Mucosa of descending colon (tissue), 3 donors: ENCODE measurements at regions not wholly inside any gene's neighbourhood (a gene's known extent, or its start where the extent isn't known, plus 50 kb on each side); places are given as distances from the start of the nearest gene placed in this dataset.

Experiments used
- ATAC-seq: fragments of 200-7000 bp; cut with Tn5 transposase; one replicate; pipeline ENCODE4 v1.9.1; 2020; ENCODE audit warnings: mild to moderate bottlenecking, moderate library complexity
- DNase-seq, 3 donors: peaks; one replicate each; pipeline ENCODE4 v3.0.0-alpha.2; 2020
- H3K36me3 ChIP-seq: fragments of 200-600 bp; one replicate; pipeline ENCODE4 v1.8.0; 2021; ENCODE audit warnings: low read depth, mild to moderate bottlenecking
- H3K4me1 ChIP-seq: fragments of 200-600 bp; one replicate; pipeline ENCODE4 v1.8.0; 2021; ENCODE audit warnings: low read depth, mild to moderate bottlenecking
- H3K4me3 ChIP-seq: fragments of 200-600 bp; one replicate; pipeline ENCODE4 v1.8.0; 2021; ENCODE audit warnings: mild to moderate bottlenecking
- H3K9me3 ChIP-seq: fragments of 200-600 bp; one replicate; pipeline ENCODE4 v1.8.0; 2021; ENCODE audit warnings: mild to moderate bottlenecking
- CTCF ChIP-seq: fragments of 200-600 bp; IDR thresholded peaks from one replicate; pipeline ENCODE4 v1.8.0; 2022; ENCODE audit warnings: antibody characterized with exemption, mild to moderate bottlenecking
- intact Hi-C, 2 donors: fragments of 100-400 bp; cut with DNase I in 1 of 2; cut with micrococcal nuclease in 1 of 2; formaldehyde crosslinking; loops; one replicate each; pipeline versions ENCODE4 v1.11.0 to v1.11.1; 2022; cut with DNase I, micrococcal nuclease
- donor health status: DM: no; HTN: no; CAD: no; lungs with moderate emphysema.
- donor health status: DM: no; HTN: no; CAD: no.
- donor health status: DM: no; HTN: yes; CAD: no.

- no peak for DNase-seq
Observed at GRCh38 chr11:93902921-93903320, 52.5 kb upstream of the VSTM5 start.

GRCh38 chr11:93903989-93904388 lies 53.6 kb upstream of the VSTM5 start:
- Histone ChIP-seq H3K4me3 (no peak overlapping the region), H3K36me3 (no peaks in the 10 kb centered on the region), H3K9me3 (no peaks in the 10 kb centered on the region), H3K4me1 (no peaks in the 10 kb centered on the region)
- no peak for TF ChIP-seq CTCF
- no peak for DNase-seq
- ATAC-seq, result no peak
- intact Hi-C loops, result no loop called here

More at GRCh38 chr11:93902921-93903320, 52.5 kb upstream of the VSTM5 start:
- no peak for ATAC-seq
- no peaks in the 10 kb centered on the region for H3K4me1 ChIP-seq
- H3K9me3 ChIP-seq, result no peaks in the 10 kb centered on the region
- H3K36me3 ChIP-seq, result no peaks in the 10 kb centered on the region
- intact Hi-C loops, result no loop called here
- no peak for TF ChIP-seq CTCF
- no peak overlapping the region for H3K4me3 ChIP-seq

GRCh38 chr11:93904716-93905115 lies 54.3 kb upstream of the VSTM5 start:
- H3K4me3 ChIP-seq, result no peak overlapping the region
- intact Hi-C loops, result no loop called here
- no peaks in the 10 kb centered on the region for H3K36me3 ChIP-seq
- no peaks in the 10 kb centered on the region for H3K4me1 ChIP-seq
- no peak for TF ChIP-seq CTCF
- no peaks in the 10 kb centered on the region for H3K9me3 ChIP-seq
- no peak for DNase-seq
- no peak for ATAC-seq

GRCh38 chr11:93905384-93905783 lies 55.0 kb upstream of the VSTM5 start:
- intact Hi-C loops, result no loop called here
- ATAC-seq, result no peak

GRCh38 chr11:93906486-93906885 lies 56.1 kb upstream of the VSTM5 start:
- Histone ChIP-seq H3K9me3 (no peaks in the 10 kb centered on the region), H3K4me1 (no peaks in the 10 kb centered on the region), H3K4me3 (no peak overlapping the region), H3K36me3 (no peaks in the 10 kb centered on the region)
- DNase-seq (no peak), ATAC-seq (no peak)
- intact Hi-C loops, result no loop called here
- TF ChIP-seq CTCF, result no peak

More at GRCh38 chr11:93905384-93905783, 55.0 kb upstream of the VSTM5 start:
- Histone ChIP-seq H3K36me3 (no peaks in the 10 kb centered on the region), H3K9me3 (no peaks in the 10 kb centered on the region), H3K4me1 (no peaks in the 10 kb centered on the region), H3K4me3 (no peak overlapping the region)
- no peak for DNase-seq
- TF ChIP-seq CTCF, result no peak

- no peak for ATAC-seq
- Histone ChIP-seq H3K4me1 (no peaks in the 10 kb centered on the region), H3K36me3 (no peaks in the 10 kb centered on the region), H3K4me3 (no peak overlapping the region), H3K9me3 (no peaks in the 10 kb centered on the region)
- intact Hi-C loops, result no loop called here
- no peak for DNase-seq
- no peak for TF ChIP-seq CTCF
Observed at GRCh38 chr11:93907901-93908300, 57.5 kb upstream of the VSTM5 start.
